ENCODE measurements at regions not wholly inside any gene's neighbourhood (a gene's known extent, or its start where the extent isn't known, plus 50 kb on each side); places are given as distances from the start of the nearest gene placed in this dataset.

DNA sequence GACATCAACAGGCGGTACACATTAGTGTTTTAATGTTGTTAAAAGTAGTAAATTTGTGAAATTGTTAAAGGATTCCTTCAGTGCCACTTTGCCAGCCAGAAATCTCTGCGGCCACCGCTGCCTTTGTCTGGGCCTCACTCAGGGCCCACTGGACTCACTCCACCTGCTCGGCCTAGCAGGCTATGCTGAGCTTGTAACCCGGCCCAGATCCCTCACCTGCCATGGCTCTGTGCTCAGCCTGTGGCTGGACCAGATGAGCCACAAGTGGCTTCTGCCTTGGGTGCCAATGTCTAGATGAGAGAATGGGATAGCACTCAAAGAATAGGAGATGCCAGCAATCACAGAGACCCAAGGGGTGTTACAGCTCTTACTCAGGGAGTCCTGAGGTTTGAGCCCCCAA lies 1228.0 kb downstream of the DIAPH3 start:
- TF ChIP-seq POLR2AphosphoS5 (IDR thresholded peaks at IDR 0.05) (no peak), POLR2A (IDR thresholded peaks at IDR 0.05) (no peak)

Measured in upper lobe of left lung (tissue), 4 donors.